ENCODE measurements at regions not wholly inside any gene's neighbourhood (a gene's known extent, or its start where the extent isn't known, plus 50 kb on each side); places are given as distances from the start of the nearest gene placed in this dataset.
"Not testable (repeated sequence)": the region's sequence is repeated elsewhere in the genome, so short reads cannot be mapped to it uniquely, and the experiment has no call there.

- no peak for DNase-seq
Observed at GRCh38 chr6:134821928-134822864, 127.7 kb downstream of the ALDH8A1 start.

DNA sequence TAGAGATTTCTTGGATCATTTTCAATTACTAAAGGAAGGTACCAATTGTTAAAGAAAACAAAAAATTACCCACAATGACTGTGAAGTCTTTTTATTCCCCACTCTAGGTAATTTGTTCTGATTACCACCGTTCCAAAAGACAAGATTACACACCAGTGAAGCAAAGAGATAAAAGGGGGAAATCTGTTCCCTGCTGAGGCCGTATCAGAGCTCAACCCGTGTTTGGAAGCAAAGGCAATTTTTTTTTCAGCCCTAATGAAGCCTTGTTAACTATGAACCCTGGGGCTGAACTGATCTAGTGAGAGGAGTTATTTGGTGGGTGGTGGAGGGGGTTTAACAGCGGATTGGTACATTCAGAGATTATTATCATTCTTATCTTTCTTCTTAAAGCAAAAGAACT is 128.5 kb downstream of the ALDH8A1 start:
- DNase-seq, result no peak

GRCh38 chr6:134819863-134820800 is 129.8 kb downstream of the ALDH8A1 start:
- no peak for DNase-seq

GRCh38 chr6:134819236-134819635 is 130.7 kb downstream of the ALDH8A1 start:
- DNase-seq, result no peak

DNA sequence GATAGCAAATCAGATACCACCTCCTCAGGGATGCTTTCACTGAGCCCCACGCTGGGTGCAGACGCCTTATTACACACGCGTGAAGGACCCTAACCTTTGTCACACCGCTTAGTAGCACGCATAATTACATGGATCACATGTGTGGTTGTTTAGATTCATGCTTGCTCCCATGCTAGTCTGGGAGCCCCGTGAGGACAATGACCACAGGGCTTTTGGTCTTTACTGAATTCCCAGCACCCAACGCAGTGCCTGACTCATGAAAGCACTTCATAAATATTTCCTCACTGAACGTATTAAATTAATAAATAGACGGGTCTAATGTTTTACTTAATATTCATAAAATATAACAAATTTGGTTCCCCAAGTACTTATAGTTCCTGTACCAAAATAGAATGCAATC is 132.5 kb downstream of the ALDH8A1 start:
- no peak for DNase-seq

- DNase-seq, result no peak
Observed at GRCh38 chr6:134816780-134817179, 133.1 kb downstream of the ALDH8A1 start.

DNA sequence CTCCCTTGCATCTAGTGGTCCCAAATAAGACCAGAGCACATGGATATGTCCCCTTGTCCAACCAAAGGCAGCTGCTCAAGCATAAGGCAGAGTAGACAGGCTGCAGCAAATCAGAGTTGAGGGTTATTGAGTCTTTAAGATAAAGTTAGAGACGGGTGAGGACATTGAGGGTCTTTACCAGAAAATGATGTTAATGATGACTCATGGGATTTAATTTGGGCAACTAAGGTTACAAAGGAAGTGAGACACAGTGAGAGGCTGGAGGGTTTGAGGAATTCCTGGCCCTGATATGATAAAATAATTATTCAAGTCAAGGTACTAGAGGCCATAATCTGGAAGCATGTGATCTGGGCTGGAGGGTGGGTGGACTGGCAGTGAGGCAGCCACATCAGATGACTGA is 133.6 kb downstream of the ALDH8A1 start:
- no peak for DNase-seq

- no peak for DNase-seq
Observed at GRCh38 chr6:134814076-134814695, 135.7 kb downstream of the ALDH8A1 start.

DNA sequence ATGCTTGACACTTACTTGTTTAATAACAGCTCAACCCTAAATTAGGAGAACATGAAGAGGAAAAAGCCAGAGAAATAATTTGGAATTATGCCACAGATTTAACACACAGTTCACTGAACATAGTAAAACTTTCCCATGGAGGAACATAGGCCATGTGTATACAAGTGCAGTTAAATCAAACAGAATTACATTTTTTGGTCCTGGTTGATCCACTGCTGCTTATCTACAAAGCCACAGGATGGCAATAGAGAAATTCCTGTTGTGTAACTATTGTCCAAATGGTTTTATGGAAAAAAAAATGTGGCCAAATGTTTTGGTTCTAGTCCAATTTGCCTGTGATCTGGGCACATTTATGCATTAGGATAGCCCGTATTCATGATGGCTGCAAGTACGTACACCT is 136.8 kb downstream of the ALDH8A1 start:
- no peak for DNase-seq

DNA sequence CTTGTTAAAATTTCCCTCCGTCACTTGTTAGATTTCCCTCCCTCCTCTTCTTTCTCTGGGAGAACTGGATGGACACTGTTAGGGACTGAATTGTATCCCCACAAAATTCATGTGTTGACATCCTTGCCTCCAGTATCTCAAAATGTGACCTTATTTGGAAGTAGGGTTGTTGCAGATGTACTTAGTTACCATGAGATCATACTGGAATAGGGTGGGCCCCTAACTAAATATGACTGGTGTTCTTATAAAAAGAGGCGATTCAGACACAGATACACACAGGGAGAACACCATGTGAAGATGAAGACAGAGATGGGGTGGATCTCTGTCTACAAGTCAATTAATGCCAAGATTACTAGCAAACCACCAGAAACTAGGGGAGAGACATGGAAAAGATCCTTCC is 139.5 kb downstream of the ALDH8A1 start:
- DNase-seq, result no peak

DNA sequence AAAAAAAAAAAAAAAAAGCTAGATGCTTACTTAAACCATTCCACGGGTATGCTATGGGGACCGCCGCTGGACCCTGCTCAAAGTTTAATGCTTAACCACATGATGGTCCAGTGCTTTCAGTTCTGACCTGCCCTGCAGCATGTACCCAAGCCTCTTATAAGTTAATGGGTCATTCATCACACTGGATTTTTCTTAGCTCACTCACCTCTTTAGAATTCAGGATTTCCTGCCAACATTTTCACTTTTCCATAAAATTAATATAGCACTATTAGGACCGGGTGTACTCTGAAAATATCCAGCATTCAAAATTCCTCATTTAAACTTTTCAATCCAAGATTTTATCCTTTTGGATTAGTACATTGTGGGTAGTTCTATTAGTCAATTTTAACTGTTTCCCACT is 140.8 kb downstream of the ALDH8A1 start:
- DNase-seq, result no peak

GRCh38 chr6:134806180-134806798 is 143.6 kb downstream of the ALDH8A1 start:
- DNase-seq, result no peak

DNA sequence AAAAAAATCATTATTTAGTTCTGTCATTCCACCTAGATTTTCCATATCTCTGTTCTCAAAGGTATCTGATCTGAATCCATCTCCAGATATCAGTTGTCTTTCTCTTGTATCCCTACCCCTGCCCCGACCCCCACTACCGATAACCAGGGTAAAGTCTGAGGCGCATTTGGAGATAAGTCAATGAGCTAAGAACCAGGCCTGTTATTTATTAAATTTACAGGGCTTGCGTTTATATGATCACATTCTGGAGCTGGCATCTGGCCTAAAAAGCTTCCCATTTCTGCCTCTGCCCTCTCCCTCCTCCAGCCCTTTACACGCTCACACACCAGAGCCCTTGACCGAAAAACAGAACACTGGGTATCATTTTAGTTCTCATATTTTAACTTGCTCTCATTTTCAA is 144.7 kb downstream of the ALDH8A1 start:
- DNase-seq, result no peak

GRCh38 chr6:134804311-134804710 is 145.6 kb downstream of the ALDH8A1 start:
- not testable (repeated sequence) for DNase-seq

DNA sequence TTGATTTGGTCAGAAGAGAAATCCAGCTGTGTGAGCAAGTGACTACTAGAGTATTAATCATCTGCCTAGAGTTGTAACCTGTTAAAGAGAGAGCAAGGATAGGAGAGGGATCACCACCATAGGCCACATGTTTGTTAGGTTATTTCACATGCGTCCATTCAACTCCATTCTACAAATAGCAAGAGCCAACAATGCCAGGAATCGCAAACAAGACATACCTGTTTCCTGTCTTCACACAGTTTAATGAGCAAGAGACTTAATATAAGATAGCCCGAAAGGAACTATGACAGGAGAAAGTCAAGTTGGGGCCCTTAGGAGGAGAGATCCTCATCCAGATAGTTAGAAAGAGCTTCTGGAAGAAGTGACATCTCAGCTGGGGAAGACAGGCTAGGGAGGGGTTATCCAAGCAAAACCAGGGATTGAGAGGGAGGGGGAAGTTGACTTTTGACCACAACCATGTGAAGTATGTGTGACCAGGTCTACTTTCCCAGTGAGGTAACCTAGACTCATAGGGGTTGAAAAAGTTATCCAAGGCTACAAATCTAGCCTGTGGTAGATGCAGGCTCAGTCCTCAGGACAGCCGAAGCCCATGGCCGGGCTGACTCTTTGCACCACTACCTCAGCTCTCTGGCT is 147.4 kb downstream of the ALDH8A1 start:
- DNase-seq, result no peak

- no peak for DNase-seq
Observed at GRCh38 chr6:134797400-134798113, 152.3 kb downstream of the ALDH8A1 start.

GRCh38 chr6:134795691-134796090 is 154.2 kb downstream of the ALDH8A1 start:
- no peak for DNase-seq

DNA sequence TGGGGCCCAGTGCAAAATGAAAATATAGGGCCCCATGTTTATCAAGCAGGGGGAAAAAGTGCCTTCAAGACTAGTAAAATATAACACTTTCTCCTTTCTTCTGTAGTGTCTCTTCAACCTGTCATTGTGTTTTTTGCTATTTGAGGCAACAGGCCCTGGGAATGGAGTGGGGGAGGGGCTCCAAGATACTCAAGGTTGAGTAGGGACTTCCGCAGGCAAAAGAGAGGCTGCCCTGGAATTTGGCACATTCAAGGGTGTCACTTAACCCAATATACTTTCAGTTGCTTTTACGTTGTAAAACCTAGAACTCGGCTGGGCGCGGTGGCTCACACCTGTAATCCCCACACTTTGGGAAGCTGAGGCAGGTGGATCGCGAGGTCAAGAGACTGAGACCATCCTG is 154.9 kb downstream of the ALDH8A1 start:
- DNase-seq, result no peak

- not testable (repeated sequence) for DNase-seq
Observed at GRCh38 chr6:134791243-134791843, 158.6 kb downstream of the ALDH8A1 start.

- no peak for DNase-seq
Observed at GRCh38 chr6:134787261-134787877, 162.5 kb downstream of the ALDH8A1 start.

GRCh38 chr6:134784336-134784735 is 165.6 kb downstream of the ALDH8A1 start:
- no peak for DNase-seq

Measured in CD4-positive, alpha-beta T cell treated with Interleukin-17A for 4 hours (primary cell).